GM18951 (cell line): ENCODE measurements at regions not wholly inside any gene's neighbourhood (a gene's known extent, or its start where the extent isn't known, plus 50 kb on each side); places are given as distances from the start of the nearest gene placed in this dataset.

Experiments used
- POLR2A ChIP-seq: IDR thresholded peaks from 4 replicates; pipeline ENCODE4 v1.6.1; 2011; ENCODE audit warnings: mild to moderate bottlenecking; ENCODE audit not compliant: insufficient read length, insufficient read depth; ENCODE audit errors: extremely low read depth
- in situ Hi-C: fragments of 300-500 bp; cut with MboI; formaldehyde crosslinking; loops from one replicate; pipeline ENCODE4 v1.12.0; 2022; ENCODE audit warnings: low sequenced_read_pairs, mixed read lengths, inconsistent platforms; ENCODE audit not compliant: unreplicated experiment

DNA sequence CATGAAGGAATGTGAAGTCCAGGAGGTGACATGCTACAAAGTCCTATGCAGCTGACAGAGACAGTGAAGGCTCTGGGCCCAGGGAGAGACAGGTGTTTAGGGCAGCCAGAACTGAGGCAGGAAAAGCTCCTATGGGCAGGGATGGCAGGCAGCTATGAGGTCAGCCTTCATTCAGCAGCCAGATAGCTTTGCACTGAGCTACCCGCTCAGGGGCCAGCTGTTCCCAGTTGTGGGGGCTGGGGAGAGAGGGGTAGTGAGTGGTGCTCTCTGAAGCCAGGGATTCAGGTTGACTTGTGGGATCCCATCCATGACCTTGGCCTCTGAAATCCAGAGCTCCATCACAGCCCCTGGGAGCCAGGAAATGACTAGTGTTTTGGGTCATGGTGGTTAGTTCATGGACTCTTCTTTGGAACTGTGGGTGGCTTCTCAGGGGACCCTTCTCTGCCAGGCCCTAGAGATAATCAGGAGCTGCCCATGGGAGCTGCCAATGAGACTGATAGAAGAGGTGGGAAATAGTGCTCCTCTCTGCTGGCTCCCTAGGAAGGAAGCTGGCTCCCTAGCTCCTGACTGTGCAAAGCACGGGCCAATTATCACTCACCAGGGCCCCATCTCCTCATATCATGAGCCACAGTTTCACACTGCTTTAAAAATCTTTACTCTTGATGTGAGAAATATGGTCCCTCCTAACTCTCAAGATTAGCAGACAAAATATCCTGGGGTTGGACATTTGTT, 127.7 kb downstream of the VEGFA start:
- in situ Hi-C loops: no loop called here
- no peak for TF ChIP-seq POLR2A

- no peak for TF ChIP-seq POLR2A
- in situ Hi-C loops: no loop called here
These were observed 126.6 kb downstream of the VEGFA start for GRCh38 chr6:43896329-43897255.

DNA sequence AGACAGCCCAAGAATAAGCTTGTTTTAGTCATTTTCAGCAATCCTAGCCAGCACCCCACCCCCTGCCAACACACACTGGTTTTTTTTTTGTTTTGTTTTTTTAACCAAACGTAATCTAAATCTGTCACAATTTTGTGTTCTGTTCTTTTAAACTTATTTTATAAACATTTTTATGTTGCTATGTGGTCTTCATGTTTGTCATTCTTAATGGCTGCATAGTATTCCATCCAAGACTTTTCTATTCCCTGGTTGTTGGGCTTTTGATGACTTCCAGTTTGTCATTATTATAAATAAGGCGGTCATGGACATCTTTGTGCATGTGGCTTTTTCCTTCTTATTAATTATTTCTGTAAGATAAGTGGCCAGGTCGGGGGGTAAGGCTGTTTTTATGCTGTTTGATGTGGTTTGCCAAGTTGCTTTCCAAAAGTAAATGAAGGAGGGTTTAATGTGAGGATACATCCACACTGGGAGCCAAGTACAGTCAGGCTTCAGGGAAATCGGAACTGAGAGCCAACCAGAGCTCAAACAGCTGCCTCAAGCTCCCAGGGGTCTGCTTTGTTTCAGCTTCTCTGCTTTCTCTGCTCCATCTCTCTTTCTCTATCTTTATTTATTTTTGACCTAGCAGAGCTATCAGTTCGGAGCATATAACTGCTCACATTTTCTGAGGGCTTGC, 125.8 kb downstream of the VEGFA start:
- in situ Hi-C loops: no loop called here
- no peak for TF ChIP-seq POLR2A

DNA sequence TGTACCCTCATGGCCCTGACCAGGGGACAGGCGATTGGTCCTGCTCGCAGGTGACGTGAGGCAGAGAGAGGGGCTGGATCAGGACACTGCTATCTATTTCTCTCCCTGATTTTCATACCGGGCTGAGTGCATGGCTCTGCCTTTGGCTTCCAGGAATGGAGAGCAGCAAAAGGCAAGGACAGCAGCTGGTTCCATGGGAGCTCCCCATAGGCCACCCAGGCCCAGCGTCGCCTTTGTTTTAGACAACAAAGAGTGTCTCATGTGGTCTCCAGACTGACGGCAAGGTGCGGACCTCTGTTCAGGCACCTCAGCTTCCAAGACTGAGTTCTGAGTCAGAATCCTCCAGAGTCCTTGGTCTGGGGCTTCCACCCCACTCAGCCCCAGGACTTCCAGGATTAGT, 123.1 kb downstream of the VEGFA start:
- in situ Hi-C loops: no loop called here

DNA sequence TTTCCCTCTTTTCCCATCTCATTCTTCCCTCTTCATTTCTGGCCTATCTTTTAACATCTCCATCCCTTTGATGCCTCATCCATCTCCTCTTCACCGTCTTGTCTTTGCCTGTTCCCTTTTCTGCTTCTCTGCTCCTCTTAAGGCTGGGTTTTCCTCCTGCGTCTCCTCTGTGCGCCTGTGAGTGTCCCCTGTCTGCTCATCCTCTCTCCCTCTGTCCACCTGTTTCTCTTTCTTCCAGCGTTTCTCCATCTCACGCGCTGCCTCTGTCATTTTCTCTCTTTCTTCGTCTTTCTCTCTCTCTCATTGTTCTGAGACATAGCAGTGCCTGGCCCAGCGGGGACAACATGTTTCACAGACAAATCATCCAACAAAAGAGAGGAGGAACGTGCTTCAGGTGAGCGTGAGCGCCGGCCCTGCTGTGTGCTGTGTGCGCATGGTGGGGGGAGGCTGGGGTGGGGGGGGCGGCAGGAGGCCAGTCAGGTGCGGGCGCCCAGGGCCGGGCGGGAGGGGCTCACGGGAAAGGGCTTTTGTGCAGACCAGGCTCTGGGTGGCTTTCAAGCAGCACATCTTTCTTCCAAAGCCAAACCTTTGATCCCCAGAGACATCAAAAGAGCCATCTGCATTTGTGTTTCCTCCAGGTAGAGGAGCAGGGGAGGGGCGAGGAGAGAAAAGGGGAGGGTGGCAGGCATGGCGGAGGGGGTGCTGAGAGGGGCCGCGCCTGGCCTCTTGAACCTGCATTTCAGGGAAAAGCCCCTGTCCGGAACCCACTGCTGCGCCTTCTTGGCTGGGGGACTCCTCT, 121.3 kb downstream of the VEGFA start:
- TF ChIP-seq POLR2A: no peak
- in situ Hi-C loops: no loop called here

More for the DNA sequence above, 123.1 kb downstream of the VEGFA start:
- no peak for TF ChIP-seq POLR2A

- in situ Hi-C loops: no loop called here
- TF ChIP-seq POLR2A: no peak
These were observed 120.4 kb downstream of the VEGFA start for GRCh38 chr6:43890197-43891062.

DNA sequence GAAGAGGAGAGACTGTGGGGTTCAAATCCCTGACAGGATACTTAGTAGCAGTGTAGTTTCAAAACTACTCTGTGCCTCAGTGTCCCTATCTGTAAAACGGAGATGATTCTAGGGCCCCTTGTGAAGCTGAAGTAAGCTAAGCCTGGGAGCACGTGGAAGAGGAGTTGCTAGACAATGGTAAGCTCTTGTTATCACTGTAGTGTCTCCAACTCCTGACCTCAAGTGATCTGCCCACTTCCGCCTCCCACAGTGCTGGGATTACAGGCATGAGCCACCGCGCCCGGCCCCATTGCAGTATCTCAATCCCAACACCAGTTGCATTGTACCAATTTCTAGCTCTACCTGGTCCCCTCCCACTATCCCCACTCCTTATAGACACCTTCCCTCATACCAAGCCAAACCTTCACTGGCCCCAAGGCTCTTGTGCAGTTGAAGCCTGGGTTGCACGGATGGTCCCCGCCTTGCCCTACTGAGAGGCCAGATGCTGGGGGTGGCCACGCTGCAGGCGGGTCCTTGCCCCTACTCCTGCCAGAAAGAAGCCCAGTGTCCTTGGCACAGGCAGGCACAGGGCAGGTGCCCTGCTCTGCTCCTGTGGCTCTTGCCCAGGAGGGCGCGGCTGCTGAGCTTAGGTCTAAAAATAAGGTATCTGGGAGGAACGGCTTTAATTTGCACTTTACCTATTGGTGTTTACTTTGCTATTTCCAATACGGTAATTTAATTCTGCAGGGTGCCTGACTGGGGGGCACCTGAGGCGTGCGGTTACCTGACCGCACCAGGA, 118.1 kb downstream of the VEGFA start:
- no peak for TF ChIP-seq POLR2A
- in situ Hi-C loops: no loop called here

GRCh38 chr6:43887340-43887858, 117.4 kb downstream of the VEGFA start:
- TF ChIP-seq POLR2A: no peak

DNA sequence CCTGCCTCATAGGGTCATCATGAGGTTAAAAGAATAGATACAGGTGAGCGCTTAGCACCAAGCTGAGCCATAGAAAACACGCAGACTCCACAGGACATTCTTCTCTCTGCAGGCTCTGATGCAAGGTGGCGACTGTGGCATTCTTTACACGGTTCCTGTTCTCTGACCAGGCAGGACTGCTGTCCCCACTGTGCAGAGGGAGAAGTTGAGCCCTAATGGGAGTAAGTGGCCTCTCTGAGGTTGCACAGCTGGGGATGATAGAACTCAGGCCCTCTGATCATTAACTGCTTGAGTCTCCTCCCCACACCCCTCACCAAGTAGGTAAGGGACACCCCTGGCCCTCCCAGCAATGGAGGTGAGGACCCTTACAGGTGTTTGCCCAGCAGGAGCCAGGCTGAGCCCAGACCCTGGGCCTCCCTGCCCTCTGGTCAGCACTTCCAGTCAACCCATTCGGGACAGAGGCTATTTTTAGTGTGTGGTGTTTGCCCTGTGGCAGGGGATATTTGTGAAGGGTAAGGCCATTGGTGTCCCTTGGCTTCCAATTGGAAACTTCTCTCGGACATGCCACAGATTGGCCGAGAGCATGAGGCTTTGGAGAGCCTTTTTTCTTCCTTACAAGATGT, 116.8 kb downstream of the VEGFA start:
- in situ Hi-C loops: no loop called here
- TF ChIP-seq POLR2A: no peak

More at GRCh38 chr6:43887340-43887858, 117.4 kb downstream of the VEGFA start:
- in situ Hi-C loops: no loop called here

DNA sequence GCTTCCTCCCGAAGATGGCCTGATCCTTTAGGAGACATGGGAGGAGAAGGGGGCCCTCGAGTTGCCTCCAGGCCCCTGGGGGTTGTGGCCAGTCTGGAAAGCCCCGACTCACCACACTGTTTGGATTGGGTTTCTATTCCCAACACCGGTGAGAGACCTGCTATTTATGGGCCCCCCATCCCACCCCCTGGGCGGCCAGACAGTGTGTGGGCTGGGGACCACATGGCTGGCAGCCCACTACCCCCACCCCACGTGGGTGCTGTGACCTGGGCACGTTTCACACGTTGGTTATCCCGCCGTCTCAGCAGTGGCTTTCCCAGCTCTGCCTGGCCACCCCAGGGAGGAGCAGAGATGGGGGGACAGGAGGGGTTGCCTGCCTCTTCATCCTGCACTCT, 116.1 kb downstream of the VEGFA start:
- TF ChIP-seq POLR2A: no peak
- in situ Hi-C loops: no loop called here
